ENCODE measurements at regions not wholly inside any gene's neighbourhood (a gene's known extent, or its start where the extent isn't known, plus 50 kb on each side); places are given as distances from the start of the nearest gene placed in this dataset.

DNA sequence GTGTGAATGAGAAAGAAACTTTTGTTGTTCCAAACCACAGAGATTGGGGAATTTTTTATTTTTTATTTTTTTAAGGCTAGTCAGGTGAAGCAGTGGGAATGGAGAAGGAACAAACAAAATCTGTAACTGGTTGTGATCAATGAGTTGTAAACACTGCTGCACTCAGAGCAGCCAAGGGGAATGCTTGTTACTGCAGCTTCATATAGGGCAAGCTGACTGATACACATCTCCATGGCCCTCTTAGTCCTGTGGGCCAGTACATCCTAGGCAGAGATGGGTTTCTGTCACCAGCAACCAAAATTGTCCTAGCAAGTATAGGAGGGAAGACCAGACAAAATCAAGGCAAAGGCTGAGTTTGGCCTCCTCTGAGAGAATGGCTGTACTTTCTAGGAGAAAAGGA, 306.8 kb downstream of the CTTN start:
- H3K27me3 ChIP-seq (ENCODE audit: control insufficient read depth in 3 of 3, insufficient read depth in 3 of 3, low read depth in 1 of 3, low read length in 3 of 3) = no peaks in the 10 kb centered on the region
- H3K4me1 ChIP-seq (ENCODE audit: control insufficient read depth in 2 of 2, insufficient read depth in 1 of 2, low read depth in 1 of 2, low read length in 2 of 2) = peaks cover 17 to 18% of the 10 kb centered on the region in 2 donors
- H3K9me3 ChIP-seq (replicated peaks in 1 of 2; ENCODE audit: control insufficient read depth in 2 of 2, insufficient read depth in 1 of 2, low read depth in 1 of 2, low read length in 2 of 2) = no peaks in the 10 kb centered on the region
- no peak overlapping the region for H3K4ac ChIP-seq (ENCODE audit: low read length)
- no peak overlapping the region for H2BK5ac ChIP-seq (ENCODE audit: low read length)
- no peak overlapping the region for H4K8ac ChIP-seq (ENCODE audit: low read depth, low read length)
- no peak overlapping the region for H2BK15ac ChIP-seq (ENCODE audit: low read length)
- H3K18ac ChIP-seq (ENCODE audit: low read length) = no peak overlapping the region
- no peak overlapping the region for H2AK5ac ChIP-seq (ENCODE audit: low read depth, low read length)
- no peak overlapping the region for H2BK120ac ChIP-seq (ENCODE audit: low read depth, low read length)
- H3K9ac ChIP-seq (ENCODE audit: low read depth, low read length, poor library complexity) = no peak overlapping the region
- no peak overlapping the region for H3K27ac ChIP-seq (replicated peaks; ENCODE audit: low read length)
- H2BK12ac ChIP-seq (ENCODE audit: low read length) = no peak overlapping the region
- H3K14ac ChIP-seq (ENCODE audit: low read length) = no peak overlapping the region
- no peaks in the 10 kb centered on the region for H3K36me3 ChIP-seq (replicated peaks in 1 of 2; ENCODE audit: control insufficient read depth in 2 of 2, insufficient read depth in 2 of 2, low read length in 2 of 2)
- no peak overlapping the region for H3K23ac ChIP-seq (ENCODE audit: low read depth, low read length, poor library complexity)
- no peak overlapping the region for H4K91ac ChIP-seq (ENCODE audit: low read depth, low read length, poor library complexity)
- H3K79me1 ChIP-seq (ENCODE audit: low read depth, low read length) = peaks cover 3% of the 10 kb centered on the region
- no peak overlapping the region for H3K4me2 ChIP-seq (ENCODE audit: insufficient read depth, low read length, poor library complexity, severe bottlenecking)
- no peak overlapping the region for H2AFZ ChIP-seq (ENCODE audit: low read length)
- DNase-seq (ENCODE audit: low spot score) = no peak
- no peak overlapping the region for H3K4me3 ChIP-seq (ENCODE audit: low read length in 2 of 2)

DNA sequence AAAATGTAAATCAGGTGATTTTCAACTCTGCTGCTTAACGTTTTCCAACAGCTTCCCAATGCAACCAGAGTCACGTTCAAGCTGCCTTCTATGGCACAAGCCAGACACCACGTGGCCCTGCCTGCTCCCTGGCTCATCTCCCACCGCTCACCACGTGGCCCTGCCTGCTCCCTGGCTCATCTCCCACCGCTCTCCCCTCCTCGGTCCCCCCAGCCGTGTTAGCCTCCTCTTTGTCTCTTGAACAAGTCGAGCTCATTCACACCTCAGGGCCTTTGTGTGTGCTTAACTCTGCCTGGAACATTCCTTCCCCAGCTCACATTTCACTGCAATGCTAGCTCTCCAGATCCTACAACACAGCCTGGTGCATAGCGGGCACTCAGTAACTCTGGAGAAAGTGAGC, 307.6 kb downstream of the CTTN start:
- no peak overlapping the region for H2AFZ ChIP-seq (ENCODE audit: low read length)
- no peak overlapping the region for H4K91ac ChIP-seq (ENCODE audit: low read depth, low read length, poor library complexity)
- DNase-seq (ENCODE audit: low spot score) = no peak
- no peak overlapping the region for H2BK5ac ChIP-seq (ENCODE audit: low read length)
- H3K4me3 ChIP-seq (ENCODE audit: low read length in 2 of 2) = no peak overlapping the region
- H3K23ac ChIP-seq (ENCODE audit: low read depth, low read length, poor library complexity) = no peak overlapping the region
- no peak overlapping the region for H3K14ac ChIP-seq (ENCODE audit: low read length)
- peaks cover 17 to 18% of the 10 kb centered on the region in 2 donors for H3K4me1 ChIP-seq (ENCODE audit: control insufficient read depth in 2 of 2, insufficient read depth in 1 of 2, low read depth in 1 of 2, low read length in 2 of 2)
- H2BK120ac ChIP-seq (ENCODE audit: low read depth, low read length) = no peak overlapping the region
- H3K9ac ChIP-seq (ENCODE audit: low read depth, low read length, poor library complexity) = no peak overlapping the region
- H2BK15ac ChIP-seq (ENCODE audit: low read length) = no peak overlapping the region
- no peaks in the 10 kb centered on the region for H3K27me3 ChIP-seq (ENCODE audit: control insufficient read depth in 3 of 3, insufficient read depth in 3 of 3, low read depth in 1 of 3, low read length in 3 of 3)
- H3K9me3 ChIP-seq (replicated peaks in 1 of 2; ENCODE audit: control insufficient read depth in 2 of 2, insufficient read depth in 1 of 2, low read depth in 1 of 2, low read length in 2 of 2) = no peaks in the 10 kb centered on the region
- no peak overlapping the region for H3K18ac ChIP-seq (ENCODE audit: low read length)
- H3K4me2 ChIP-seq (ENCODE audit: insufficient read depth, low read length, poor library complexity, severe bottlenecking) = no peak overlapping the region
- no peak overlapping the region for H4K8ac ChIP-seq (ENCODE audit: low read depth, low read length)
- no peak overlapping the region for H3K4ac ChIP-seq (ENCODE audit: low read length)
- no peak overlapping the region for H2BK12ac ChIP-seq (ENCODE audit: low read length)
- H3K36me3 ChIP-seq (replicated peaks in 1 of 2; ENCODE audit: control insufficient read depth in 2 of 2, insufficient read depth in 2 of 2, low read length in 2 of 2) = no peaks in the 10 kb centered on the region
- peaks cover 3% of the 10 kb centered on the region for H3K79me1 ChIP-seq (ENCODE audit: low read depth, low read length)
- H3K27ac ChIP-seq (replicated peaks; ENCODE audit: low read length) = no peak overlapping the region
- no peak overlapping the region for H2AK5ac ChIP-seq (ENCODE audit: low read depth, low read length)
- WGBS, 2 donors (ENCODE audit: extremely low coverage in 2 of 2, insufficient read length in 2 of 2, insufficient replicate concordance in 1 of 2) = no CpG with 5 or more reads among the region's 10 CpGs

DNA sequence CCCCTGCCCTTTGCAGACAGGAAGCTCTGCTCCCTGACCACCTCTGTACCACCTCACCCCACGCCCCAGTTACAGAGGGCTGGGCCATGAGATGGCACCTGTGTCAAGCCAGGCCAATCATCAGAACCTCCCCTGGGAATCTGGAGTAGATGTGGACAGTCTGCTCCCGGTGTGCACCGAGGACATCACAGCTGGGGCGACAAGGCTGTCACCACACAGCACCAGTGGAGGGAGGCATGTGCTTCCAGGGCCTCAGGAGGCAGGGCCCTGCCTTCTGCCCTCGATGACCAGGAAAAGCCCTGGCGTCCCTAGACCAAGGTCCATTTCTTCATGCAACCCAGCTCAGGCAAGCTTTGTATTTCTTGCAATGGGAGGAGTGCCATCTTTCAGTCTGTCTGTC, 309.5 kb downstream of the CTTN start:
- DNase-seq (ENCODE audit: low spot score) = no peak
- Histone ChIP-seq H3K4ac (ENCODE audit: low read length) (no peak overlapping the region), H3K4me1 (ENCODE audit: control insufficient read depth in 2 of 2, insufficient read depth in 1 of 2, low read depth in 1 of 2, low read length in 2 of 2) (peaks cover 17 to 18% of the 10 kb centered on the region in 2 donors), H3K14ac (ENCODE audit: low read length) (peak overlapping the region; percentile 9), H4K8ac (ENCODE audit: low read depth, low read length) (no peak overlapping the region), H3K4me3 (ENCODE audit: low read length in 2 of 2) (no peak overlapping the region), H2BK120ac (ENCODE audit: low read depth, low read length) (no peak overlapping the region), H4K91ac (ENCODE audit: low read depth, low read length, poor library complexity) (no peak overlapping the region), H3K36me3 (replicated peaks in 1 of 2; ENCODE audit: control insufficient read depth in 2 of 2, insufficient read depth in 2 of 2, low read length in 2 of 2) (no peaks in the 10 kb centered on the region), H3K27ac (replicated peaks; ENCODE audit: low read length) (no peak overlapping the region), H3K9me3 (replicated peaks in 1 of 2; ENCODE audit: control insufficient read depth in 2 of 2, insufficient read depth in 1 of 2, low read depth in 1 of 2, low read length in 2 of 2) (no peaks in the 10 kb centered on the region), H2BK5ac (ENCODE audit: low read length) (no peak overlapping the region), H2BK12ac (ENCODE audit: low read length) (no peak overlapping the region), H3K79me1 (ENCODE audit: low read depth, low read length) (no peaks in the 10 kb centered on the region), H3K9ac (ENCODE audit: low read depth, low read length, poor library complexity) (no peak overlapping the region), H2BK15ac (ENCODE audit: low read length) (no peak overlapping the region), H2AK5ac (ENCODE audit: low read depth, low read length) (peak overlapping the region; percentile 60), H3K4me2 (ENCODE audit: insufficient read depth, low read length, poor library complexity, severe bottlenecking) (no peak overlapping the region), H3K23ac (ENCODE audit: low read depth, low read length, poor library complexity) (no peak overlapping the region), H2AFZ (ENCODE audit: low read length) (no peak overlapping the region), H3K27me3 (ENCODE audit: control insufficient read depth in 3 of 3, insufficient read depth in 3 of 3, low read depth in 1 of 3, low read length in 3 of 3) (no peaks in the 10 kb centered on the region), H3K18ac (ENCODE audit: low read length) (no peak overlapping the region)
- whole genome bisulfite sequencing, 2 donors (ENCODE audit: extremely low coverage in 2 of 2, insufficient read length in 2 of 2, insufficient replicate concordance in 1 of 2) = no CpG with 5 or more reads among the region's 6 CpGs

DNA sequence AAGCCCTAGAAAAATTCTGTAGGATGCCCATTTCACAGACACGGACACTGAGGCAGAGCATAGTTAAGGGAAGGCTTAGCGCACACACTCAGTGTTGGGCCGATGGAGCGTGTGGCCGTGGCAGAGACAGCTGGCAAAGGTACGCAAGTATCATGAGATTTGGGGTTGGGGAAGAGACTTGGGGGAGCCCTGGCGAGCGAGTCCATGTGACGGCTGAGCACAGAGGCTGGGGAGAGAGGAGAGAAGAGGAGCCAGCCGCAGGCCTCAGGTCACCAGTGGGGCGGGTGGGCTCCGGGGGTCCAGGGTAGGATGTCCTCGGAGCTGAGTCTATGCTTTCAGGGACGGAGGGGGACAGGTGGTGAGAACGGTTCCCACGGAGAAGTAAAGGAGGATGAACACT, 311.3 kb downstream of the CTTN start:
- H3K18ac ChIP-seq (ENCODE audit: low read length) = no peak overlapping the region
- H3K27ac ChIP-seq (replicated peaks; ENCODE audit: low read length) = no peak overlapping the region
- no peaks in the 10 kb centered on the region for H3K27me3 ChIP-seq (ENCODE audit: control insufficient read depth in 3 of 3, insufficient read depth in 3 of 3, low read depth in 1 of 3, low read length in 3 of 3)
- H3K79me1 ChIP-seq (ENCODE audit: low read depth, low read length) = no peaks in the 10 kb centered on the region
- no peak overlapping the region for H3K14ac ChIP-seq (ENCODE audit: low read length)
- DNase-seq (ENCODE audit: low spot score) = no peak
- H3K9me3 ChIP-seq (replicated peaks in 1 of 2; ENCODE audit: control insufficient read depth in 2 of 2, insufficient read depth in 1 of 2, low read depth in 1 of 2, low read length in 2 of 2) = no peaks in the 10 kb centered on the region
- no CpG with 5 or more reads among the region's 16 CpGs for WGBS, 2 donors (ENCODE audit: extremely low coverage in 2 of 2, insufficient read length in 2 of 2, insufficient replicate concordance in 1 of 2)
- no peak overlapping the region for H3K4ac ChIP-seq (ENCODE audit: low read length)
- H2AFZ ChIP-seq (ENCODE audit: low read length) = no peak overlapping the region
- no peak overlapping the region for H3K4me3 ChIP-seq (ENCODE audit: low read length in 2 of 2)
- H3K9ac ChIP-seq (ENCODE audit: low read depth, low read length, poor library complexity) = no peak overlapping the region
- no peak overlapping the region for H3K23ac ChIP-seq (ENCODE audit: low read depth, low read length, poor library complexity)
- no peak overlapping the region for H4K8ac ChIP-seq (ENCODE audit: low read depth, low read length)
- H3K4me1 ChIP-seq (ENCODE audit: control insufficient read depth in 2 of 2, insufficient read depth in 1 of 2, low read depth in 1 of 2, low read length in 2 of 2) = peaks cover 13 to 16% of the 10 kb centered on the region in 2 donors
- no peak overlapping the region for H2BK12ac ChIP-seq (ENCODE audit: low read length)
- no peak overlapping the region for H4K91ac ChIP-seq (ENCODE audit: low read depth, low read length, poor library complexity)
- no peak overlapping the region for H2BK15ac ChIP-seq (ENCODE audit: low read length)
- no peak overlapping the region for H2AK5ac ChIP-seq (ENCODE audit: low read depth, low read length)
- H3K4me2 ChIP-seq (ENCODE audit: insufficient read depth, low read length, poor library complexity, severe bottlenecking) = no peak overlapping the region
- no peak overlapping the region for H2BK120ac ChIP-seq (ENCODE audit: low read depth, low read length)
- no peak overlapping the region for H2BK5ac ChIP-seq (ENCODE audit: low read length)
- H3K36me3 ChIP-seq (replicated peaks in 1 of 2; ENCODE audit: control insufficient read depth in 2 of 2, insufficient read depth in 2 of 2, low read length in 2 of 2) = no peaks in the 10 kb centered on the region
